DND-41 (cell line): ENCODE measurements at regions not wholly inside any gene's neighbourhood (a gene's known extent, or its start where the extent isn't known, plus 50 kb on each side); places are given as distances from the start of the nearest gene placed in this dataset.

Experiments used
- EZH2 ChIP-seq: IDR thresholded peaks from 3 replicates; pipeline ENCODE4 v1.6.1; 2012; ENCODE audit warnings: borderline replicate concordance, low read depth, mild to moderate bottlenecking, moderate library complexity, low read length, inconsistent platforms; ENCODE audit not compliant: severe bottlenecking
- TF ChIP-seq, protein P1 (sequence below): IDR thresholded peaks from 2 replicates; pipeline ENCODE4 v1.5.1; 2012; ENCODE audit warnings: borderline replicate concordance, low read length, moderate library complexity, mild to moderate bottlenecking; ENCODE audit not compliant: poor library complexity, severe bottlenecking; ENCODE audit errors: extremely low read depth

DNA sequence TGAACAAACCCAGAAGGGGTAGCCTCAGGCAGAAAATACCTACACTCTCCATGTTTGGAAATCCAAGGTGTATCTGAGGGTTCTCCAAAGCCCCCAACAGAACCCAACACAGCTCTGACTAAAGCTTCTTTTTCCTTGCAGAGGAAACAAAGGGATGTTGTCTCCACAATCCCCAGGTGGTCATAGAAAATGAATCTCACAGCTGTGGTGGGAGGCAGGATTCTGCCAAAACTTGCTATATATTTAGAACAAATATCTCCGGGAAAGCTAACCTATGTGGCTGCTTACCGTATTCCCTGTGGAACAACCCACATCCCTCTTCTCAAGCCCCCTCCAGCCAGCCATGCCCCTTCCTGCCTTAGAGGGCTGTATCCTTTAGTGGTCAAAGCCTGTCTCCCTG is 406.1 kb downstream of the PRDM2 start:
- TF ChIP-seq, protein P1, sequence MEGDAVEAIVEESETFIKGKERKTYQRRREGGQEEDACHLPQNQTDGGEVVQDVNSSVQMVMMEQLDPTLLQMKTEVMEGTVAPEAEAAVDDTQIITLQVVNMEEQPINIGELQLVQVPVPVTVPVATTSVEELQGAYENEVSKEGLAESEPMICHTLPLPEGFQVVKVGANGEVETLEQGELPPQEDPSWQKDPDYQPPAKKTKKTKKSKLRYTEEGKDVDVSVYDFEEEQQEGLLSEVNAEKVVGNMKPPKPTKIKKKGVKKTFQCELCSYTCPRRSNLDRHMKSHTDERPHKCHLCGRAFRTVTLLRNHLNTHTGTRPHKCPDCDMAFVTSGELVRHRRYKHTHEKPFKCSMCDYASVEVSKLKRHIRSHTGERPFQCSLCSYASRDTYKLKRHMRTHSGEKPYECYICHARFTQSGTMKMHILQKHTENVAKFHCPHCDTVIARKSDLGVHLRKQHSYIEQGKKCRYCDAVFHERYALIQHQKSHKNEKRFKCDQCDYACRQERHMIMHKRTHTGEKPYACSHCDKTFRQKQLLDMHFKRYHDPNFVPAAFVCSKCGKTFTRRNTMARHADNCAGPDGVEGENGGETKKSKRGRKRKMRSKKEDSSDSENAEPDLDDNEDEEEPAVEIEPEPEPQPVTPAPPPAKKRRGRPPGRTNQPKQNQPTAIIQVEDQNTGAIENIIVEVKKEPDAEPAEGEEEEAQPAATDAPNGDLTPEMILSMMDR = no peak
- no peak for TF ChIP-seq EZH2
